ENCODE measurements at regions not wholly inside any gene's neighbourhood (a gene's known extent, or its start where the extent isn't known, plus 50 kb on each side); places are given as distances from the start of the nearest gene placed in this dataset.

DNA sequence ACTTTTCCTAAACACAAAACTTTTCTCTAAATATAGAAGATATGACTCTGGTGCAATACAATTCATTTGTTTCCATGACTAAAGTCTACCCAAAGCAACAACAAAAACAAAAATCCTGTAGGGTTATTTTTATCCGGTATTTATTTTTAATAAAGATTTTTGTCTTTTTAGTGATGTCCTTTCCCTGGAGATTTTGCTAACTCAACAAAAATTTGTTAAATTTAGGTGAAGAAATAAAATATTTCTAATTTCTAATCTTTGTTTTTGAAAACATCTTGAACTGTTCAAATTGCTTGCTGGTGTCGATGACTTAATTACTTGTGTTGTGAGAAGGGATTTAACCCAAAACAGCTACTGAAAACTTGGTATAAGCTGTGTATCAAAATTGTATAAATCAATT, 741.8 kb downstream of the HDGFL1 start:
- Histone ChIP-seq H3K79me2 (ENCODE audit: low read length) (no peaks in the 10 kb centered on the region), H3K27ac (ENCODE audit: low read length) (no peak overlapping the region), H3K4me2 (ENCODE audit: low read length) (no peak overlapping the region), H3K36me3 (replicated peaks; ENCODE audit: low read depth, low read length) (no peaks in the 10 kb centered on the region), H3K4me1 (ENCODE audit: low read length) (no peaks in the 10 kb centered on the region), H3K4me3 (ENCODE audit: low read length) (no peak overlapping the region), H3K27me3 (ENCODE audit: low read depth, low read length) (no peaks in the 10 kb centered on the region), H3K9ac (ENCODE audit: low read length) (no peak overlapping the region), H3K9me3 (ENCODE audit: insufficient read depth, low read length) (no peaks in the 10 kb centered on the region), H2AFZ (ENCODE audit: low read depth, low read length) (no peak overlapping the region), H4K20me1 (ENCODE audit: insufficient read depth, low read length) (no peaks in the 10 kb centered on the region)
- TF ChIP-seq, protein P1, sequence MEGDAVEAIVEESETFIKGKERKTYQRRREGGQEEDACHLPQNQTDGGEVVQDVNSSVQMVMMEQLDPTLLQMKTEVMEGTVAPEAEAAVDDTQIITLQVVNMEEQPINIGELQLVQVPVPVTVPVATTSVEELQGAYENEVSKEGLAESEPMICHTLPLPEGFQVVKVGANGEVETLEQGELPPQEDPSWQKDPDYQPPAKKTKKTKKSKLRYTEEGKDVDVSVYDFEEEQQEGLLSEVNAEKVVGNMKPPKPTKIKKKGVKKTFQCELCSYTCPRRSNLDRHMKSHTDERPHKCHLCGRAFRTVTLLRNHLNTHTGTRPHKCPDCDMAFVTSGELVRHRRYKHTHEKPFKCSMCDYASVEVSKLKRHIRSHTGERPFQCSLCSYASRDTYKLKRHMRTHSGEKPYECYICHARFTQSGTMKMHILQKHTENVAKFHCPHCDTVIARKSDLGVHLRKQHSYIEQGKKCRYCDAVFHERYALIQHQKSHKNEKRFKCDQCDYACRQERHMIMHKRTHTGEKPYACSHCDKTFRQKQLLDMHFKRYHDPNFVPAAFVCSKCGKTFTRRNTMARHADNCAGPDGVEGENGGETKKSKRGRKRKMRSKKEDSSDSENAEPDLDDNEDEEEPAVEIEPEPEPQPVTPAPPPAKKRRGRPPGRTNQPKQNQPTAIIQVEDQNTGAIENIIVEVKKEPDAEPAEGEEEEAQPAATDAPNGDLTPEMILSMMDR (IDR thresholded peaks at IDR 0.05; ENCODE audit: low read depth, low read length): no peak
- no peak for TF ChIP-seq EZH2phosphoT487 (IDR thresholded peaks at IDR 0.05; ENCODE audit: low read depth)

DNA sequence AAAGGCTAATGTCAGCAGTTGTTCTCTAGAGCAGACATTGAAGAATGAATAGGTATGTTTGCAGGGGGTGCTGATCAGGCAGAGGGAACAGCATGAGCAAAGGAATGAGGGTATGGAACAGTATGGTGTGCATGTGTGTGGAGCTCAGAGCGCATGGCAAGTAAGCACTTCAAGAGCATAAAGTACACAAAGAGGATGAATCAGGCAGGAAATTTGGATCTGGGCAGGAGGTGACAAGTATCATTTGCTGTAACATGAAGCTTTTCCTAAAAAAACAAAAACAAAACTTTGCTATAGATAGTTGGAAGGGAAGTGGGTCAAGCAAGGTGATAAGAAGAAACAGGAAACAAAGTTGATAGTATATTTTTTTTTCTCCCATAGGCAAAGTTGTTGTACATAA, 746.8 kb downstream of the HDGFL1 start:
- TF ChIP-seq, protein P1 (IDR thresholded peaks at IDR 0.05; ENCODE audit: low read depth, low read length): no peak
- no peak for TF ChIP-seq EZH2phosphoT487 (IDR thresholded peaks at IDR 0.05; ENCODE audit: low read depth)
- H3K4me1 ChIP-seq (ENCODE audit: low read length): peaks cover 5% of the 10 kb centered on the region; the same call in 1 of the 2 replicates
- H3K9ac ChIP-seq (ENCODE audit: low read length): no peak overlapping the region
- no peaks in the 10 kb centered on the region for H3K79me2 ChIP-seq (ENCODE audit: low read length)
- no peak overlapping the region for H3K27ac ChIP-seq (ENCODE audit: low read length)
- H3K27me3 ChIP-seq (ENCODE audit: low read depth, low read length): no peaks in the 10 kb centered on the region
- H4K20me1 ChIP-seq (ENCODE audit: insufficient read depth, low read length): no peaks in the 10 kb centered on the region
- H3K4me3 ChIP-seq (ENCODE audit: low read length): no peak overlapping the region
- H3K4me2 ChIP-seq (ENCODE audit: low read length): no peak overlapping the region
- H3K36me3 ChIP-seq (replicated peaks; ENCODE audit: low read depth, low read length): no peaks in the 10 kb centered on the region
- H3K9me3 ChIP-seq (ENCODE audit: insufficient read depth, low read length): no peaks in the 10 kb centered on the region
- no peak overlapping the region for H2AFZ ChIP-seq (ENCODE audit: low read depth, low read length)

DNA sequence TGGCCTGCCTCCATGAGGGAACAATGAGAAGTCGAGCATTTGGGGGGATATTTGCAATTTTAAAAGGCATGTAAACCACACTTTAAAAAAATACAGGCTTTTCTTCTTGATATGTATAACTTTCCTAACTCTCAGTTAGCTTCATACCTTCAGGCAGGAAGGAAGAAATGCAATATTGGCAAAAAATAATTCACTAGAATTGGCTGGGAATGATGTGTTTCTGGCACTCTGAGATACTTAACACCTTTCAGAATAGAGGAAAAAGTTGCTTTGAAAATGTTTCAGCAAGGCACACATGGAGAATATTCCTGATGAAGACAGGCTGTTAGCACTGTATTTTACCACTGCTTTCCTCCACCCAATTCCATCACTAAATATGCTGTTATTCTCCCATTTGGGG, 747.6 kb downstream of the HDGFL1 start:
- no peaks in the 10 kb centered on the region for H3K27me3 ChIP-seq (ENCODE audit: low read depth, low read length)
- peaks cover 5% of the 10 kb centered on the region; the same call in 1 of the 2 replicates for H3K4me1 ChIP-seq (ENCODE audit: low read length)
- H2AFZ ChIP-seq (ENCODE audit: low read depth, low read length): no peak overlapping the region
- no peak for TF ChIP-seq EZH2phosphoT487 (IDR thresholded peaks at IDR 0.05; ENCODE audit: low read depth)
- TF ChIP-seq, protein P1 (IDR thresholded peaks at IDR 0.05; ENCODE audit: low read depth, low read length): no peak
- H4K20me1 ChIP-seq (ENCODE audit: insufficient read depth, low read length): no peaks in the 10 kb centered on the region
- no peaks in the 10 kb centered on the region for H3K9me3 ChIP-seq (ENCODE audit: insufficient read depth, low read length)
- no peak overlapping the region for H3K4me2 ChIP-seq (ENCODE audit: low read length)
- no peaks in the 10 kb centered on the region for H3K79me2 ChIP-seq (ENCODE audit: low read length)
- H3K4me3 ChIP-seq (ENCODE audit: low read length): no peak overlapping the region
- H3K27ac ChIP-seq (ENCODE audit: low read length): no peak overlapping the region
- H3K36me3 ChIP-seq (replicated peaks; ENCODE audit: low read depth, low read length): no peaks in the 10 kb centered on the region
- no peak overlapping the region for H3K9ac ChIP-seq (ENCODE audit: low read length)

DNA sequence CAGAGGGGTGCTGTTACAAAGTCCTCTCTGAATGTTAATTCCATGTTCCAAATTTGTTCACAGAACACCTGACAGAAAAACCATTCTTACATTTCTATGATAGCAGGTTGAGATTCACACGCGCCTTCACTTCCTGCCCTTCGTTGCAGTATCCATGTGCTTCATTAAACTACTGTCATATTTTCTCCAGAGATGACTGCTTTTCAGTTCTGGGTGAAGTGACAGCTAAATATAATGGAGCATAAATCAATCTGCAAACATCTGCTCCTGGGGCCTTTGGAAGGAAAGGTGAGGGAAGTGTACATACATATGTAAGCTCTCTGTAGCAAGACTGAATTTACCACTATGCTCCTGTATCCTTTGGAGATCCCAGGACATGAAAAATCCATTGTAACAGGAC, 750.2 kb downstream of the HDGFL1 start:
- Histone ChIP-seq H2AFZ (ENCODE audit: low read depth, low read length) (no peak overlapping the region), H3K79me2 (ENCODE audit: low read length) (no peaks in the 10 kb centered on the region), H3K27ac (ENCODE audit: low read length) (no peak overlapping the region), H3K27me3 (ENCODE audit: low read depth, low read length) (no peaks in the 10 kb centered on the region), H3K36me3 (replicated peaks; ENCODE audit: low read depth, low read length) (no peaks in the 10 kb centered on the region), H3K4me1 (ENCODE audit: low read length) (peaks cover 5% of the 10 kb centered on the region; the same call in 1 of the 2 replicates), H3K9me3 (ENCODE audit: insufficient read depth, low read length) (no peaks in the 10 kb centered on the region), H3K4me2 (ENCODE audit: low read length) (no peak overlapping the region), H4K20me1 (ENCODE audit: insufficient read depth, low read length) (no peaks in the 10 kb centered on the region), H3K9ac (ENCODE audit: low read length) (no peak overlapping the region), H3K4me3 (ENCODE audit: low read length) (no peak overlapping the region)
- TF ChIP-seq EZH2phosphoT487 (IDR thresholded peaks at IDR 0.05; ENCODE audit: low read depth): no peak
- TF ChIP-seq, protein P1 (IDR thresholded peaks at IDR 0.05; ENCODE audit: low read depth, low read length): no peak

Measured in OCI-LY3 (cell line).